ENCODE measurements at regions not wholly inside any gene's neighbourhood (a gene's known extent, or its start where the extent isn't known, plus 50 kb on each side); places are given as distances from the start of the nearest gene placed in this dataset.

- TF ChIP-seq CTCF (IDR thresholded peaks at IDR 0.05; ENCODE audit: borderline replicate concordance, extremely low read depth, low read length, poor library complexity, severe bottlenecking) (no peak), EZH2 (IDR thresholded peaks at IDR 0.05; ENCODE audit: borderline replicate concordance, low read depth, low read length, severe bottlenecking) (no peak)
These were observed 183.7 kb downstream of the NUFIP1 start for GRCh38 chr13:44805585-44805984.
